OCI-LY7 (cell line): ENCODE measurements at regions not wholly inside any gene's neighbourhood (a gene's known extent, or its start where the extent isn't known, plus 50 kb on each side); places are given as distances from the start of the nearest gene placed in this dataset.
"Not testable (repeated sequence)": the region's sequence is repeated elsewhere in the genome, so short reads cannot be mapped to it uniquely, and the experiment has no call there.

Source experiments
- BruUV-seq: library from RNA; stranded (reverse); fragments of 400-500 nt; replicated peaks from 2 replicates; lab custom pipeline; 2021; lab: Mats Ljungman, UMichigan
- CTCF ChIA-PET: fragments of 300-600 bp; sonication (Branson Sonifier 250); formaldehyde crosslinking; loops from one replicate; lab custom pipeline; 2022; ENCODE audit warnings: antibody characterized with exemption; ENCODE audit not compliant: unreplicated experiment; lab: Charles Lee
- POLR2A ChIA-PET: fragments of 300-600 bp; sonication (Branson Sonifier 250); formaldehyde crosslinking; loops from one replicate; lab custom pipeline; 2022; ENCODE audit warnings: antibody characterized with exemption; lab: Charles Lee
- DNase-seq: peaks from one replicate; pipeline ENCODE4 v3.0.0-alpha.2; 2015; ENCODE audit warnings: low spot score
- H2AFZ ChIP-seq: fragments of 200-600 bp; sonication (generic), shearing (Covaris generic); 2 replicates; pipeline ENCODE4 v1.6.1; 2014; ENCODE audit warnings: mild to moderate bottlenecking, antibody characterized with exemption, low read length, moderate library complexity
- H3K27ac ChIP-seq: fragments of 200-600 bp; sonication (generic); 2 replicates; pipeline ENCODE4 v1.5.1; 2014; ENCODE audit warnings: mixed run types, low read depth, mild to moderate bottlenecking, moderate library complexity, low read length, inconsistent platforms; ENCODE audit not compliant: poor library complexity, severe bottlenecking
- H3K36me3 ChIP-seq: fragments of 200-600 bp; sonication (generic); 2 replicates; pipeline ENCODE4 v1.6.1; 2014; ENCODE audit warnings: mild to moderate bottlenecking, antibody characterized with exemption, low read length, moderate library complexity, mixed read lengths; ENCODE audit not compliant: insufficient read depth
- H3K4me1 ChIP-seq: fragments of 200-600 bp; sonication (generic); 2 replicates; pipeline ENCODE4 v1.5.1; 2014; ENCODE audit warnings: mild to moderate bottlenecking, low read length; ENCODE audit not compliant: insufficient read depth, poor library complexity, severe bottlenecking
- H3K4me2 ChIP-seq: fragments of 200-600 bp; sonication (generic); 2 replicates; pipeline ENCODE4 v1.6.1; 2014; ENCODE audit warnings: mild to moderate bottlenecking, low read length
- H3K4me3 ChIP-seq: fragments of 200-600 bp; sonication (generic); 2 replicates; pipeline ENCODE4 v1.5.1; 2014; ENCODE audit warnings: mild to moderate bottlenecking, low read depth, low read length; ENCODE audit not compliant: poor library complexity, severe bottlenecking
- H3K79me2 ChIP-seq: fragments of 200-600 bp; sonication (generic); 2 replicates; pipeline ENCODE4 v1.6.1; 2016; ENCODE audit warnings: low read depth, mild to moderate bottlenecking, low read length, moderate library complexity, mixed read lengths; ENCODE audit not compliant: insufficient read depth
- H3K9me2 ChIP-seq: fragments of 200-600 bp; sonication (generic); 2 replicates; pipeline ENCODE4 v1.6.1; 2016; ENCODE audit warnings: mild to moderate bottlenecking, low read length, mixed read lengths; ENCODE audit not compliant: insufficient read depth
- H3K9me3 ChIP-seq: fragments of 200-600 bp; sonication (generic); 2 replicates; pipeline ENCODE4 v1.6.1; 2014; ENCODE audit warnings: mild to moderate bottlenecking, mixed run types, low read length, mixed read lengths
- H4K20me1 ChIP-seq: fragments of 200-600 bp; sonication (generic); 2 replicates; pipeline ENCODE4 v1.6.1; 2014; ENCODE audit warnings: mild to moderate bottlenecking, antibody characterized with exemption, low read length, moderate library complexity, mixed read lengths; ENCODE audit not compliant: insufficient read depth
- EZH2phosphoT487 ChIP-seq: fragments of 200-600 bp; sonication (generic); IDR thresholded peaks from 2 replicates; pipeline ENCODE4 v1.6.1; 2018; ENCODE audit warnings: low read depth, borderline replicate concordance, mild to moderate bottlenecking, mixed run types, antibody characterized with exemption, low read length, moderate library complexity, mixed read lengths
- intact Hi-C: fragments of 100-400 bp; cut with micrococcal nuclease; formaldehyde crosslinking; loops from one replicate; pipeline ENCODE4 v1.10.0; 2022; ENCODE audit not compliant: unreplicated experiment
- TF ChIP-seq, protein P1 (sequence below): fragments of 200-600 bp; sonication (generic); conservative IDR thresholded peaks from 2 replicates; pipeline ENCODE4 v1.5.1; 2014; ENCODE audit warnings: mild to moderate bottlenecking, antibody characterized with exemption, low read length, moderate library complexity, mixed read lengths

GRCh38 chr6:141183368-141183767, 949.4 kb upstream of the GJE1 start:
- Histone ChIP-seq H3K36me3 (no peaks in the 10 kb centered on the region), H3K4me1 (no peaks in the 10 kb centered on the region), H2AFZ (no peak overlapping the region), H3K4me2 (no peak overlapping the region), H4K20me1 (no peaks in the 10 kb centered on the region), H3K9me3 (no peaks in the 10 kb centered on the region), H3K4me3 (no peak overlapping the region), H3K79me2 (no peaks in the 10 kb centered on the region), H3K27ac (no peak overlapping the region), H3K9me2 (no peaks in the 10 kb centered on the region)
- TF ChIP-seq EZH2phosphoT487 = no peak
- TF ChIP-seq, protein P1, sequence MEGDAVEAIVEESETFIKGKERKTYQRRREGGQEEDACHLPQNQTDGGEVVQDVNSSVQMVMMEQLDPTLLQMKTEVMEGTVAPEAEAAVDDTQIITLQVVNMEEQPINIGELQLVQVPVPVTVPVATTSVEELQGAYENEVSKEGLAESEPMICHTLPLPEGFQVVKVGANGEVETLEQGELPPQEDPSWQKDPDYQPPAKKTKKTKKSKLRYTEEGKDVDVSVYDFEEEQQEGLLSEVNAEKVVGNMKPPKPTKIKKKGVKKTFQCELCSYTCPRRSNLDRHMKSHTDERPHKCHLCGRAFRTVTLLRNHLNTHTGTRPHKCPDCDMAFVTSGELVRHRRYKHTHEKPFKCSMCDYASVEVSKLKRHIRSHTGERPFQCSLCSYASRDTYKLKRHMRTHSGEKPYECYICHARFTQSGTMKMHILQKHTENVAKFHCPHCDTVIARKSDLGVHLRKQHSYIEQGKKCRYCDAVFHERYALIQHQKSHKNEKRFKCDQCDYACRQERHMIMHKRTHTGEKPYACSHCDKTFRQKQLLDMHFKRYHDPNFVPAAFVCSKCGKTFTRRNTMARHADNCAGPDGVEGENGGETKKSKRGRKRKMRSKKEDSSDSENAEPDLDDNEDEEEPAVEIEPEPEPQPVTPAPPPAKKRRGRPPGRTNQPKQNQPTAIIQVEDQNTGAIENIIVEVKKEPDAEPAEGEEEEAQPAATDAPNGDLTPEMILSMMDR = no peak
- no TSS peak for BruUV-seq
- no peak for DNase-seq
- POLR2A ChIA-PET = interaction anchor here (0.6 to 2.0 kb wide), 2 partner anchors 12 to 1176 kb away, joined by 3 to 7 read pairs; no protein-coding TSS in a partner anchor
- intact Hi-C loops = no loop called here
- CTCF ChIA-PET = no interaction called here

- H3K4me1 ChIP-seq, H2AFZ ChIP-seq, POLR2A ChIA-PET, H3K36me3 ChIP-seq, H3K9me3 ChIP-seq, DNase-seq, H3K9me2 ChIP-seq, H3K4me3 ChIP-seq, BruUV-seq, CTCF ChIA-PET, H3K4me2 ChIP-seq, H3K79me2 ChIP-seq, H3K27ac ChIP-seq, intact Hi-C loops, H4K20me1 ChIP-seq: not testable (repeated sequence)
These were observed 957.3 kb upstream of the GJE1 start for GRCh38 chr6:141175458-141175857.

GRCh38 chr6:141174932-141175331, 957.8 kb upstream of the GJE1 start:
- ChIA-PET POLR2A (no interaction called here), CTCF (no interaction called here)
- H2AFZ ChIP-seq = no peak overlapping the region
- H3K9me2 ChIP-seq = no peaks in the 10 kb centered on the region
- H4K20me1 ChIP-seq = no peaks in the 10 kb centered on the region
- H3K4me2 ChIP-seq = no peak overlapping the region
- DNase-seq = no peak
- no peak overlapping the region for H3K27ac ChIP-seq
- no peaks in the 10 kb centered on the region for H3K4me1 ChIP-seq
- TF ChIP-seq, protein P1 = no peak
- no peak for TF ChIP-seq EZH2phosphoT487
- H3K9me3 ChIP-seq = no peaks in the 10 kb centered on the region
- H3K79me2 ChIP-seq = no peaks in the 10 kb centered on the region
- no TSS peak for BruUV-seq
- H3K4me3 ChIP-seq = no peak overlapping the region
- intact Hi-C loops = no loop called here
- no peaks in the 10 kb centered on the region for H3K36me3 ChIP-seq
